AG08396 (cell line): ENCODE measurements at regions not wholly inside any gene's neighbourhood (a gene's known extent, or its start where the extent isn't known, plus 50 kb on each side); places are given as distances from the start of the nearest gene placed in this dataset.
"Not testable (repeated sequence)": the region's sequence is repeated elsewhere in the genome, so short reads cannot be mapped to it uniquely, and the experiment has no call there.

ENCODE experiments used
- DNase-seq: peaks from one replicate; pipeline ENCODE4 v3.0.0; 2012; ENCODE audit warnings: low spot score, mixed read lengths

- no peak for DNase-seq
These were observed 177.3 kb downstream of the RPS24 start for GRCh38 chr10:78210976-78211375.

GRCh38 chr10:78211561-78212051 is 177.9 kb downstream of the RPS24 start:
- DNase-seq: peak; percentile 52

GRCh38 chr10:78212060-78212785 is 178.6 kb downstream of the RPS24 start:
- DNase-seq: no peak

GRCh38 chr10:78212786-78213175 is 179.1 kb downstream of the RPS24 start:
- DNase-seq: no peak

- DNase-seq: no peak
These were observed 181.3 kb downstream of the RPS24 start for GRCh38 chr10:78214955-78215354.

GRCh38 chr10:78215645-78216044 is 182.0 kb downstream of the RPS24 start:
- DNase-seq: peak; percentile 83

- DNase-seq: no peak
These were observed 183.7 kb downstream of the RPS24 start for GRCh38 chr10:78217336-78217735.

- DNase-seq: no peak
These were observed 185.3 kb downstream of the RPS24 start for GRCh38 chr10:78218798-78219490.

GRCh38 chr10:78219568-78219967 is 185.9 kb downstream of the RPS24 start:
- not testable (repeated sequence) for DNase-seq

- DNase-seq: no peak
These were observed 187.1 kb downstream of the RPS24 start for GRCh38 chr10:78220781-78221180.

GRCh38 chr10:78222096-78222790 is 188.6 kb downstream of the RPS24 start:
- no peak for DNase-seq

GRCh38 chr10:78223088-78223487 is 189.4 kb downstream of the RPS24 start:
- no peak for DNase-seq

GRCh38 chr10:78224602-78225001 is 190.9 kb downstream of the RPS24 start:
- DNase-seq: peak; percentile 67

GRCh38 chr10:78225594-78225993 is 191.9 kb downstream of the RPS24 start:
- DNase-seq: no peak

GRCh38 chr10:78229489-78229888 is 195.8 kb downstream of the RPS24 start:
- DNase-seq: no peak

GRCh38 chr10:78229950-78230675 is 196.4 kb downstream of the RPS24 start:
- DNase-seq: no peak

- no peak for DNase-seq
These were observed 197.7 kb downstream of the RPS24 start for GRCh38 chr10:78231327-78231726.

- no peak for DNase-seq
These were observed 198.3 kb downstream of the RPS24 start for GRCh38 chr10:78231939-78232338.

GRCh38 chr10:78236416-78237015 is 202.9 kb downstream of the RPS24 start:
- no peak for DNase-seq

- DNase-seq: not testable (repeated sequence)
These were observed 204.3 kb downstream of the RPS24 start for GRCh38 chr10:78237951-78238350.

GRCh38 chr10:78247266-78247665 is 213.6 kb downstream of the RPS24 start:
- no peak for DNase-seq

- no peak for DNase-seq
These were observed 214.2 kb downstream of the RPS24 start for GRCh38 chr10:78247821-78248220.
